ENCODE measurements at regions not wholly inside any gene's neighbourhood (a gene's known extent, or its start where the extent isn't known, plus 50 kb on each side); places are given as distances from the start of the nearest gene placed in this dataset.
A peak's percentile ranks its signal among the peaks of the same experiment; 100 is the strongest.

DNA sequence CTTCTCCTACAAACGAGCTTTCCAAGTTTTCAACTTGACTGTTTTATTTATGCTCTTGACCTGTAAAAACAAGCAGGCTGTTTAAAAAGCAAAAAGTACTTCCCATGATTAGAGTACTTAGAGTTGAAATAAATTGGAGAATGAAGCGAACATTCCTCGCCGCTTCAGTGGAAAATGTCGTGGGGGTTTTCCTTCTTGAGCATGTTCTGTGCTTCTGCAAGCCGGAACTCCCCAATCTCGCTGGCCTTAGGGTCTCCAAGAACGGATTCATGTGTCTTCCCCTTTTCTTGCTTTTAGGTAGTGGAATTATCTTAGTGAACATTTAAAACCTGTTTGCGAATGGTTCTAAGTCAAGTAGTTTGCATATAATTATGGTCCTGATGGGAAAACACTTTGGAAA lies 103.6 kb upstream of the ZNF536 start:
- H3K36me3 Mint-ChIP-seq (ENCODE audit: low read depth): peaks cover 5% of the 10 kb centered on the region
- H3K27ac Mint-ChIP-seq: peak overlapping the region; percentile 71
- H3K4me3 Mint-ChIP-seq: no peak overlapping the region
- H3K4me1 Mint-ChIP-seq: peaks cover 46% of the 10 kb centered on the region
- H3K9me3 Mint-ChIP-seq: peaks cover 17% of the 10 kb centered on the region
- H3K27me3 Mint-ChIP-seq (ENCODE audit: low read depth, poor library complexity): peaks cover 10% of the 10 kb centered on the region
- no peak for DNase-seq
- TF ChIP-seq, protein P1, sequence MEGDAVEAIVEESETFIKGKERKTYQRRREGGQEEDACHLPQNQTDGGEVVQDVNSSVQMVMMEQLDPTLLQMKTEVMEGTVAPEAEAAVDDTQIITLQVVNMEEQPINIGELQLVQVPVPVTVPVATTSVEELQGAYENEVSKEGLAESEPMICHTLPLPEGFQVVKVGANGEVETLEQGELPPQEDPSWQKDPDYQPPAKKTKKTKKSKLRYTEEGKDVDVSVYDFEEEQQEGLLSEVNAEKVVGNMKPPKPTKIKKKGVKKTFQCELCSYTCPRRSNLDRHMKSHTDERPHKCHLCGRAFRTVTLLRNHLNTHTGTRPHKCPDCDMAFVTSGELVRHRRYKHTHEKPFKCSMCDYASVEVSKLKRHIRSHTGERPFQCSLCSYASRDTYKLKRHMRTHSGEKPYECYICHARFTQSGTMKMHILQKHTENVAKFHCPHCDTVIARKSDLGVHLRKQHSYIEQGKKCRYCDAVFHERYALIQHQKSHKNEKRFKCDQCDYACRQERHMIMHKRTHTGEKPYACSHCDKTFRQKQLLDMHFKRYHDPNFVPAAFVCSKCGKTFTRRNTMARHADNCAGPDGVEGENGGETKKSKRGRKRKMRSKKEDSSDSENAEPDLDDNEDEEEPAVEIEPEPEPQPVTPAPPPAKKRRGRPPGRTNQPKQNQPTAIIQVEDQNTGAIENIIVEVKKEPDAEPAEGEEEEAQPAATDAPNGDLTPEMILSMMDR (IDR thresholded peaks at IDR 0.05): no peak

DNA sequence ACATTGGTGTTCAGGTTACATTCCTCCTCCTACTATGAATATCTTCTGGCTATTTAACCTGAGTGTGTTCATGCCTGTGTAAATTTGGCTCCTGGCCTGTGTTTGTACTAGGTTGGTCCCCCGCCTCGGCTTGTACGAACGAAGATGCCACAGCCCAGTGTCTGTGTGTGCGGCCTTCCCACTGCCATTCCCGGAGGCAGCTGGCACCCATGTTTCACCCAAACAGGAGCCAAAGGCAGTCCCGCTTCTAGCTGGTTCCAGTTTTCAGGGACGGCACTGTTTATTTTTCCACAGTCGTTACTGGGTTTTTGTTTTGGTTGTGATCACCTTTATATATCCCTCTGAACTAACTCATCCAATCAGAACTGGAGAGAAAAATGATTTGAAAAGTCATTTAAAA lies 102.5 kb upstream of the ZNF536 start:
- Mint-ChIP-seq H3K27ac (no peak overlapping the region), H3K36me3 (ENCODE audit: low read depth) (peaks cover 6% of the 10 kb centered on the region), H3K9me3 (peaks cover 19% of the 10 kb centered on the region), H3K4me3 (no peak overlapping the region), H3K4me1 (peaks cover 36% of the 10 kb centered on the region), H3K27me3 (ENCODE audit: low read depth, poor library complexity) (peaks cover 10% of the 10 kb centered on the region)
- no peak for DNase-seq
- TF ChIP-seq, protein P1 (IDR thresholded peaks at IDR 0.05): no peak

DNA sequence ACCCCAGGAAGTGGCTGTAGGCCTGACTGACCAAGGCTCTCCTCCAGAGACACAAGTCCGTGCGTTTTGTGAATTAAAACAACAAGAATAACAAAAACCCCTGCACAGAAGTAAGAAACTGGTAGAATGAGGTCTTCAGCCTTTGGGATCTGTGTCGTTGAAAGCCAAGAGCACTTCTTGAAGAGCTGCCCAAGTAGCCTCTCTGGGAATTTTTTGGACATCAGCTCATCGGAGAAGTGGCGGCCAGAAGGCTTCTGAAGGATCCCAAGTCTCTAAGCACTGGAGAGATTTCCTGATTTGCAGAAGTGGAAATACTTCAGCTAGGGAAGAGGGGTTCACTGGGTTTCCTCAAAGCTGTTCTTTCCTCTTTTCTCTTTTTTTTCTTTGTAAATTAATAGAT lies 100.4 kb upstream of the ZNF536 start:
- TF ChIP-seq, protein P1 (IDR thresholded peaks at IDR 0.05): no peak
- Mint-ChIP-seq H3K36me3 (ENCODE audit: low read depth) (peaks cover 6% of the 10 kb centered on the region), H3K4me3 (no peak overlapping the region), H3K4me1 (peaks cover 39% of the 10 kb centered on the region), H3K9me3 (peaks cover 19% of the 10 kb centered on the region), H3K27me3 (ENCODE audit: low read depth, poor library complexity) (peaks cover 8% of the 10 kb centered on the region), H3K27ac (no peak overlapping the region)
- DNase-seq: no peak

DNA sequence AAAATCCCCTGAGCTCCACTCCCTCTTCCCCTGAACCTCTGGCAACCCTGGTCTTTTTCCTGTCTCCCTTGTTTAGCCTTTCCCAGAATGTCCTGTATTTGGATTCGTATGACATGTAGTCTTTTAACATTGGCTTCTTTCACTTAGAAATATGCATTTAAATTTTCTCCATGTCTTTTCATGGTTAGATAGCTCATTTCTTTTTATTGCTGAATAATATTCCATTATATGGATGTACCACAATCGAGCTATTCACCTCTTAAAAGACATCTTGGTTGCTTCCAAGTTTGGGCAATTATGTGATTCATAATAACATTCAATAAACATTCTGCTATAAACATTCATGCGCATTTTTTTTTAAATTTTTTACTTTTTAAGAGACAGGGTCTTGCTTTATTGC lies 99.6 kb upstream of the ZNF536 start:
- H3K27me3 Mint-ChIP-seq (ENCODE audit: low read depth, poor library complexity): peaks cover 8% of the 10 kb centered on the region
- TF ChIP-seq, protein P1 (IDR thresholded peaks at IDR 0.05): no peak
- peaks cover 6% of the 10 kb centered on the region for H3K36me3 Mint-ChIP-seq (ENCODE audit: low read depth)
- peaks cover 40% of the 10 kb centered on the region for H3K4me1 Mint-ChIP-seq
- peaks cover 19% of the 10 kb centered on the region for H3K9me3 Mint-ChIP-seq
- H3K4me3 Mint-ChIP-seq: no peak overlapping the region
- no peak for DNase-seq
- H3K27ac Mint-ChIP-seq: no peak overlapping the region

DNA sequence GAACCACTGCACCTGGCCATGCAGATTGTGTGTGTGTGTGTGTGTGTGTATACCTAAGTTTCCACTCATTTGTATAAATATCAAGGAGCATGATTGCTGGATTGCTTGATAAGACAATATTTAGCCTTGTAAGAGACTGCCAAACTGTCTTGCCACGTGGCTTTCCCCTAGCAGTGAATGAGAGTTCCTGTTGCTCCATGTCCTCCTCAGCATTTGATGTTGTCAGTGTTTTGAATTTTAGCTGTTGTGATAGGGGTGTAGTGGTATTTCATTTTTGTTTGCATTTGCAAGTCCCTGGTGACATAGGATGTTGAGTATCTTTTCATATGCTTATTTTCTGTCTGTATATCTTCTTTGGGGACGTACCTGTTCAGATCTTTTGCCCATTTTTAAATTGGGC lies 99.0 kb upstream of the ZNF536 start:
- TF ChIP-seq, protein P1 (IDR thresholded peaks at IDR 0.05): no peak
- H3K9me3 Mint-ChIP-seq: peaks cover 19% of the 10 kb centered on the region
- peaks cover 6% of the 10 kb centered on the region for H3K36me3 Mint-ChIP-seq (ENCODE audit: low read depth)
- no peak overlapping the region for H3K4me3 Mint-ChIP-seq
- H3K27me3 Mint-ChIP-seq (ENCODE audit: low read depth, poor library complexity): peaks cover 8% of the 10 kb centered on the region
- H3K27ac Mint-ChIP-seq: no peak overlapping the region
- DNase-seq: no peak
- peaks cover 33% of the 10 kb centered on the region for H3K4me1 Mint-ChIP-seq

DNA sequence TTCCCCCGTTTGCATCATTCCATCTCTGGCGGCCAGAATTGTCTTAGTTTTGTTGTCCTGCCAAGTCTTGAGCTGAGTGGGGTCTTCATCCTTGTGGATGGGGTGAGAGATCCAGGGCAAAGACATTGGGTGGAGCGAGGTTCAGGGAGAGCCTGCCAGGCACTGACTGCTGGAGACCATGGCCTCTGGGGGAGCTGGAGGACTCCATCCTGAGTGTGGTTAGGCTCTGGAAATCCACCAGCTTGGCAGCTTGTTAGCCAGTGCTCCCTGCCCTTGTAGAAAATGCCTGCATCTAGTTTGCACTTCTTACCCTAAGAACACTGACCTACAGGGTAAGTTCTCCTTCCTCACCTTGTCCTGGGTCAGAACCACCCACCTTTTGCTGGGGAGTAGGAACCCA lies 97.2 kb upstream of the ZNF536 start:
- Mint-ChIP-seq H3K4me3 (no peak overlapping the region), H3K27ac (no peak overlapping the region)

More for the DNA sequence above, 97.2 kb upstream of the ZNF536 start:
- H3K36me3 Mint-ChIP-seq (ENCODE audit: low read depth): peaks cover 6% of the 10 kb centered on the region
- TF ChIP-seq, protein P1 (IDR thresholded peaks at IDR 0.05): no peak
- H3K27me3 Mint-ChIP-seq (ENCODE audit: low read depth, poor library complexity): peaks cover 19% of the 10 kb centered on the region
- H3K4me1 Mint-ChIP-seq: peaks cover 21% of the 10 kb centered on the region
- peaks cover 19% of the 10 kb centered on the region for H3K9me3 Mint-ChIP-seq
- DNase-seq: no peak
